ENCODE measurements at regions not wholly inside any gene's neighbourhood (a gene's known extent, or its start where the extent isn't known, plus 50 kb on each side); places are given as distances from the start of the nearest gene placed in this dataset.

DNA sequence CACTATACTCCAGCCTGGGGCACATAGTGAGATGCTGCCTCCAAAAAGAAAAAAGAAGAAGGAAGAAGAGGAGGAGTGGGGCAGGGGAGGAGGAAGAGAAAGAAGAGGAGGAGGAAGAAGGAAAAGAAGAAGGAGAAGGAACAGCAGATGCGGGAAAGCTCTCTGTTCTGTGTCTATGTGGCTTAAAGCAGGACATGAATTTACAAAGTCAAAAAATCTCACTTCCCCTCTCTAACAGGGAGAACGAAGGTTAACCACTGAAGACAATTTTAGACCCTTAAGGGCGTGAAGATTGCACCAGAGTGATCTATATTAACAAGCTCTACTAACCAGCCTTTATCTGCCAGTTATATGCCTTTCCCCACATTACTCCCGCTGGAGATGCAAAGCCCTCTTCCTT is 258.9 kb downstream of the METTL4 start:
- TF ChIP-seq, protein P1, sequence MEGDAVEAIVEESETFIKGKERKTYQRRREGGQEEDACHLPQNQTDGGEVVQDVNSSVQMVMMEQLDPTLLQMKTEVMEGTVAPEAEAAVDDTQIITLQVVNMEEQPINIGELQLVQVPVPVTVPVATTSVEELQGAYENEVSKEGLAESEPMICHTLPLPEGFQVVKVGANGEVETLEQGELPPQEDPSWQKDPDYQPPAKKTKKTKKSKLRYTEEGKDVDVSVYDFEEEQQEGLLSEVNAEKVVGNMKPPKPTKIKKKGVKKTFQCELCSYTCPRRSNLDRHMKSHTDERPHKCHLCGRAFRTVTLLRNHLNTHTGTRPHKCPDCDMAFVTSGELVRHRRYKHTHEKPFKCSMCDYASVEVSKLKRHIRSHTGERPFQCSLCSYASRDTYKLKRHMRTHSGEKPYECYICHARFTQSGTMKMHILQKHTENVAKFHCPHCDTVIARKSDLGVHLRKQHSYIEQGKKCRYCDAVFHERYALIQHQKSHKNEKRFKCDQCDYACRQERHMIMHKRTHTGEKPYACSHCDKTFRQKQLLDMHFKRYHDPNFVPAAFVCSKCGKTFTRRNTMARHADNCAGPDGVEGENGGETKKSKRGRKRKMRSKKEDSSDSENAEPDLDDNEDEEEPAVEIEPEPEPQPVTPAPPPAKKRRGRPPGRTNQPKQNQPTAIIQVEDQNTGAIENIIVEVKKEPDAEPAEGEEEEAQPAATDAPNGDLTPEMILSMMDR (IDR thresholded peaks at IDR 0.05), result no peak
- TF ChIP-seq POLR2AphosphoS5 (IDR thresholded peaks at IDR 0.05) (no peak), POLR2A (IDR thresholded peaks at IDR 0.05) (no peak), EP300 (IDR thresholded peaks at IDR 0.05) (no peak)

All from stomach (tissue), 4 donors.